Fibroblast of lung (primary cell): ENCODE measurements at regions not wholly inside any gene's neighbourhood (a gene's known extent, or its start where the extent isn't known, plus 50 kb on each side); places are given as distances from the start of the nearest gene placed in this dataset.

Experiments used
- DNase-seq, 2 donors: peaks; one replicate each; pipeline versions ENCODE4 v3.0.0 to v3.0.0-alpha.2; 2010; ENCODE audit warnings: low read depth in 2 of 2
- H2AFZ ChIP-seq: 2 replicates; pipeline ENCODE4 v1.5.1; 2012; ENCODE audit warnings: low read length, control low read depth, inconsistent platforms
- H3K27ac ChIP-seq: 2 replicates; pipeline ENCODE4 v1.5.1; 2011; ENCODE audit warnings: low read length, control low read depth; ENCODE audit not compliant: insufficient read depth
- H3K27me3 ChIP-seq: 2 replicates; pipeline ENCODE4 v1.5.1; 2011; ENCODE audit warnings: mild to moderate bottlenecking, low read length; ENCODE audit not compliant: control insufficient read depth, insufficient read depth
- H3K36me3 ChIP-seq: 2 replicates; pipeline ENCODE4 v1.5.1; 2011; ENCODE audit warnings: low read length; ENCODE audit not compliant: control insufficient read depth, insufficient read depth
- H3K4me1 ChIP-seq: 2 replicates; pipeline ENCODE4 v1.5.1; 2011; ENCODE audit warnings: low read length; ENCODE audit not compliant: control insufficient read depth, insufficient read depth; ENCODE audit errors: extremely low read depth
- H3K4me2 ChIP-seq: 2 replicates; pipeline ENCODE4 v1.5.1; 2011; ENCODE audit warnings: low read length, control low read depth; ENCODE audit not compliant: insufficient read depth; ENCODE audit errors: extremely low read depth
- H3K4me3 ChIP-seq, 4 experiments: fragments of 200-600 bp in 1 of 4; sonication (generic) in 1 of 4; replicated peaks in 1 of 4; 2 replicates each; pipeline ENCODE4 v1.5.1; 2011 to 2016; ENCODE audit warnings: low read length in 4 of 4, low read depth in 3 of 4, mild to moderate bottlenecking in 3 of 4, control low read depth in 2 of 4, inconsistent platforms in 1 of 4, mixed read lengths in 1 of 4; ENCODE audit not compliant: insufficient read depth in 1 of 4; ENCODE audit errors: control extremely low read depth in 1 of 4
- H3K79me2 ChIP-seq: 2 replicates; pipeline ENCODE4 v1.5.1; 2012; ENCODE audit warnings: mild to moderate bottlenecking, low read length, inconsistent platforms; ENCODE audit not compliant: control insufficient read depth, insufficient read depth
- H3K9ac ChIP-seq: 2 replicates; pipeline ENCODE4 v1.5.1; 2011; ENCODE audit warnings: mild to moderate bottlenecking, low read length, control low read depth; ENCODE audit not compliant: insufficient read depth
- H3K9me3 ChIP-seq: 2 replicates; pipeline ENCODE4 v1.5.1; 2012; ENCODE audit warnings: low read depth, low read length; ENCODE audit not compliant: control insufficient read depth, insufficient read depth
- H4K20me1 ChIP-seq: 2 replicates; pipeline ENCODE4 v1.5.1; 2011; ENCODE audit warnings: low read length; ENCODE audit not compliant: control insufficient read depth, insufficient read depth; ENCODE audit errors: extremely low read depth
- EZH2 ChIP-seq: IDR thresholded peaks from 2 replicates; pipeline ENCODE4 v1.5.1; 2012; ENCODE audit warnings: low read length, control low read depth, mild to moderate bottlenecking; ENCODE audit errors: missing control alignments
- TF ChIP-seq, protein P1 (sequence below), 2 donors: IDR thresholded peaks in 1 of 2; conservative IDR thresholded peaks in 1 of 2; 1 replicate in 1 of 2; 2 replicates in 1 of 2; pipeline ENCODE4 v1.5.1; 2011 to 2012; ENCODE audit warnings: low read length in 2 of 2, control low read depth in 1 of 2, inconsistent platforms in 1 of 2, low read depth in 1 of 2, mild to moderate bottlenecking in 1 of 2

DNA sequence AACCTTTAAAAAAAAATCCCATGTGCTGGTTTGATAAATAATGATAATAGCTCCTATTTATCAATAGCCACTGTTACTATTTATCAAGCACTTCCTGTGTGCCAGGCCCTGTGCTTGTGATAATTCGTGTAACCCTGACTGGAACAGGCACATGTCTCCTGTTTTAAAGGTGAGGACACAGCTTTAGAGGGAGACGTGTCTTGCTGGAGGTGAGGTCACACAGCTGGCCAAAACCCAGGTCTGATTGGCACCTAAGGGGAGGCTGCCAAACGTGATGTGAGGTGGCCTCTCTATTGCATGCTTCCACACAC lies 156.6 kb downstream of the VRK1 start:
- no peaks in the 10 kb centered on the region for H3K36me3 ChIP-seq
- no peaks in the 10 kb centered on the region for H3K27me3 ChIP-seq
- H3K4me2 ChIP-seq = no peak overlapping the region
- H3K9me3 ChIP-seq = no peaks in the 10 kb centered on the region
- H3K4me3 ChIP-seq = no peak overlapping the region
- DNase-seq = no peak
- H3K9ac ChIP-seq = no peak overlapping the region
- no peak overlapping the region for H2AFZ ChIP-seq
- no peaks in the 10 kb centered on the region for H3K4me1 ChIP-seq
- no peaks in the 10 kb centered on the region for H4K20me1 ChIP-seq
- H3K27ac ChIP-seq = no peak overlapping the region
- no peaks in the 10 kb centered on the region for H3K79me2 ChIP-seq
- TF ChIP-seq, protein P1, sequence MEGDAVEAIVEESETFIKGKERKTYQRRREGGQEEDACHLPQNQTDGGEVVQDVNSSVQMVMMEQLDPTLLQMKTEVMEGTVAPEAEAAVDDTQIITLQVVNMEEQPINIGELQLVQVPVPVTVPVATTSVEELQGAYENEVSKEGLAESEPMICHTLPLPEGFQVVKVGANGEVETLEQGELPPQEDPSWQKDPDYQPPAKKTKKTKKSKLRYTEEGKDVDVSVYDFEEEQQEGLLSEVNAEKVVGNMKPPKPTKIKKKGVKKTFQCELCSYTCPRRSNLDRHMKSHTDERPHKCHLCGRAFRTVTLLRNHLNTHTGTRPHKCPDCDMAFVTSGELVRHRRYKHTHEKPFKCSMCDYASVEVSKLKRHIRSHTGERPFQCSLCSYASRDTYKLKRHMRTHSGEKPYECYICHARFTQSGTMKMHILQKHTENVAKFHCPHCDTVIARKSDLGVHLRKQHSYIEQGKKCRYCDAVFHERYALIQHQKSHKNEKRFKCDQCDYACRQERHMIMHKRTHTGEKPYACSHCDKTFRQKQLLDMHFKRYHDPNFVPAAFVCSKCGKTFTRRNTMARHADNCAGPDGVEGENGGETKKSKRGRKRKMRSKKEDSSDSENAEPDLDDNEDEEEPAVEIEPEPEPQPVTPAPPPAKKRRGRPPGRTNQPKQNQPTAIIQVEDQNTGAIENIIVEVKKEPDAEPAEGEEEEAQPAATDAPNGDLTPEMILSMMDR (conservative IDR thresholded peaks at IDR 0.05 in 1 of 2, IDR thresholded peaks at IDR 0.05 in 1 of 2; ENCODE audit: low read depth in 1 of 2, low read length in 2 of 2) = no peak
- TF ChIP-seq EZH2 = no peak

DNA sequence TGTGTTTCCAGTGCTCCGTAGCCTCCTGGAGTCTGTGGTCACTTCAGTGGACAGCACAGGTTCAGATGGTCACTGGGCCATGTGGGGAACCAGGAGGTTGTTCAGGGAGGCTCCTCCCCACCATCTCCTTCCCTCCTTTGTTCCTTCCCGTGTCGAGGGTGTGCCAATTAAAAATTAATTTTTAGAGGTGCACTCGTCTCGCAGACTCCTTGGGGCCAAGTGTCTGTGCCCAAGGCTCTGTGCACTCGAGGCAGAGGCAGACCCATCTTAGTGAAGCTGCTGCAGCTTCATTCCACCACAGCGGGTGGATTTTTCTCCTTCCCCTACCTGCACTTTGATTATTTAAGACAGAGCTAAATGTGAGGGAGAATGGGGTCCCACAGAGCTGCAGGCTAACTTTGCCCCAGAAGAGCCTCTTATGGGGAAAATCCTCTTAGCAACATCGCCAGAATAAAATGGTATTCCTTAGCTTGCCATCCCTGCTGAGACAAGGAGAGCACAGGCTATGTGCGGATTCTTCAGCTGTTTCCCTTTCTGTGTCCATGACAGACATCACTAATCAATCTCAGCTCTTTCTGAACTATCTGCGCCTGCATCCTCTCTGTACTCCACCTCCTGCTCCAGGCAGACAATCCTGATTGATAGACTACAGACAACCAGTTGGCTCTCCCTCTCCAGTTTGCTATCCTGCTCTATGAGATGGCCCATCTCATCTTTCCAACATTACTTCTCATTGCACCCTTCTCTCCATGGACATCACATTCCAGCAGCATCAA lies 159.5 kb downstream of the VRK1 start:
- no peak overlapping the region for H3K27ac ChIP-seq
- no peaks in the 10 kb centered on the region for H3K4me1 ChIP-seq
- H3K9ac ChIP-seq = no peak overlapping the region
- TF ChIP-seq, protein P1 (conservative IDR thresholded peaks at IDR 0.05 in 1 of 2, IDR thresholded peaks at IDR 0.05 in 1 of 2; ENCODE audit: low read depth in 1 of 2, low read length in 2 of 2) = no peak
- TF ChIP-seq EZH2 = no peak
- no peaks in the 10 kb centered on the region for H3K9me3 ChIP-seq
- no peak for DNase-seq
- H3K4me3 ChIP-seq = no peak overlapping the region
- H3K79me2 ChIP-seq = no peaks in the 10 kb centered on the region
- H3K4me2 ChIP-seq = no peak overlapping the region
- H2AFZ ChIP-seq = no peak overlapping the region
- no peaks in the 10 kb centered on the region for H4K20me1 ChIP-seq
- no peaks in the 10 kb centered on the region for H3K36me3 ChIP-seq
- H3K27me3 ChIP-seq = no peaks in the 10 kb centered on the region

DNA sequence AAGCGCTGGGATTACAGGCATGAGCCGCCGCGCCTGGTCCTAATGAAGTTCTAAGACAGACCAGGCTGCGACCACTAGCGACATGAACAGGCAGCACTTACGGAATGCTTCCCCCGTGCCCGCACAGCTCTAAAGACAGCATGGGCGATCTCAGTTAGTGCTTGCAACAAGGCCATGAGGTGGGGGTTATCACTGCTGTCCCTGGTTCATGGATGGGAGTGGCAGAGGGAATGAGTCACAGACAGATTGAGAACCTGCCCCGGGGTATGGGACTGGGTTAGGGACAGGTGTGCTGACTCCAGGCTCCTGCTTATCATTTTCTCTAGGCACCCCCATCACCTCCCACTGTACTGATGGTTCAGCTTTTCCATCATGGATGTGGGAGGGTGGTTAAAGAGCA lies 160.9 kb downstream of the VRK1 start:
- H3K9me3 ChIP-seq = no peaks in the 10 kb centered on the region
- H4K20me1 ChIP-seq = no peaks in the 10 kb centered on the region
- no peaks in the 10 kb centered on the region for H3K4me1 ChIP-seq
- TF ChIP-seq, protein P1 (conservative IDR thresholded peaks at IDR 0.05 in 1 of 2, IDR thresholded peaks at IDR 0.05 in 1 of 2; ENCODE audit: low read depth in 1 of 2, low read length in 2 of 2) = no peak
- TF ChIP-seq EZH2 = no peak
- DNase-seq = no peak
- H3K9ac ChIP-seq = no peak overlapping the region
- no peak overlapping the region for H3K4me2 ChIP-seq
- no peaks in the 10 kb centered on the region for H3K27me3 ChIP-seq
- no peak overlapping the region for H3K4me3 ChIP-seq
- no peak overlapping the region for H2AFZ ChIP-seq
- no peaks in the 10 kb centered on the region for H3K79me2 ChIP-seq
- H3K36me3 ChIP-seq = no peaks in the 10 kb centered on the region
- H3K27ac ChIP-seq = no peak overlapping the region
